ENCODE measurements at regions not wholly inside any gene's neighbourhood (a gene's known extent, or its start where the extent isn't known, plus 50 kb on each side); places are given as distances from the start of the nearest gene placed in this dataset.
A peak's percentile ranks its signal among the peaks of the same experiment; 100 is the strongest.

DNA sequence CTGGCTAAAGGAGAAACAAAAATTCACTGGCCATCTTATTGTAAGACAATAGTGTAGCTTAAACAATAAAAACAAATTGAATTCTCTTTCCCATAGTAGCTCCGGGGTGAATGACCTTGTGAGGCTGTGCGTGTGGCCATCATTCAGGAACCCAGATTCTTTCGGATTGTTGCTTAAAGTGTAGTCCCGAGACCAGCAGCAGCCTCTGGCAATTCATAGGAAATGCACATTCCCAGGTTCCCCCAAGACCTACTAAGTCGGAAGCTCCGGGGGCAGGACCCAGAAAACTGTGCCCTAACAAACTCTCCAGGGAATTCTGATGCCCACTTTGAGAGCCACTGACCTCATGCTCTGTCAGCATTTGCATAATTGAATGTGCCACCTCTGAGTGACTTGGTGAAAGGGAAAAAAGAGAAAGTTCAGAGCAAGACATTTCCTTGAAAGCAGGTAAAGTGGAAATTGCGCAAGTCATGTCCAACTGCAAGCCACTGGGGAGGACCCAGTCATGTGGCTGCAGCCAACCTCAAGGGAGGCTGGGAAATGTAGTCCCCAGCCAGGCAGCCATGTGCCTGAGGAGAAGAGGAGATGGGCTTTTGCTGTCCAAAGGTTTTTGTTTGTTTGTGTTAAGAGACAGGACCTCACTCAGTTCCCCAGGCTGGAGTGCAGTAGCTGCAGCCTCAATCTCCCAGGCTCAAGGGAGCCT is 50.7 kb upstream of the PNMA8B start:
- Mint-ChIP-seq H3K4me1 (ENCODE audit: low read depth) (peaks cover 4% of the 10 kb centered on the region), H3K9me3 (peaks cover 3 to 7% of the 10 kb centered on the region in 2 donors), H3K36me3 (ENCODE audit: insufficient read depth in 2 of 2) (peaks cover 5 to 12% of the 10 kb centered on the region in 2 donors), H3K27ac (no peak overlapping the region), H3K4me3 (peak overlapping the region in 1 of 2 donors; percentile 43), H3K27me3 (ENCODE audit: low read depth) (no peaks in the 10 kb centered on the region)
- peak; percentile 58 to 72 for ATAC-seq (replicated peaks in 1 of 2)
- peak in 1 of 2 donors; percentile 28 for DNase-seq

DNA sequence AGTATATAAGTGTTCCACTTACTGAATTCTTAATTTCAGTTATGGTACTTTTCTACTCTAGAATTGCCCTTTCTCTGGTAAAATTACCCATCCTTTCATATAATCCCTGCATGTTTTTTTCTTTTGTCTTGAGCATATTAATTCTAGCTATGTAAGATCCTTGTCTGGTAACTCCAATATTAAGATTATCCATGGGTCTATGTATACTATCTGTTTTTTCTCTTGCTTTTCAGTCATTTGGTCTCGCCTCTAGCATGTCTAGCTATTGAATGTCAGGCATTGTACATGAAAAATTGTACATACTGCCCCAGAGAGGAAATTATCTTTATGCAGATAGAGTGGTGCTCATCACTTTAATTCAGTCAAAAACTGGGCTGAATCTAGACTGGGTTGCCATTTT is 50.4 kb upstream of the CALM3 start:
- peaks cover 4% of the 10 kb centered on the region for H3K4me1 Mint-ChIP-seq (ENCODE audit: low read depth)
- H3K9me3 Mint-ChIP-seq = peaks cover 6 to 10% of the 10 kb centered on the region in 2 donors
- H3K4me3 Mint-ChIP-seq = no peak overlapping the region
- peaks cover 8 to 21% of the 10 kb centered on the region in 2 donors for H3K36me3 Mint-ChIP-seq (ENCODE audit: insufficient read depth in 2 of 2)
- no peak for DNase-seq
- peaks cover 11% of the 10 kb centered on the region for H3K27me3 Mint-ChIP-seq (ENCODE audit: low read depth)
- H3K27ac Mint-ChIP-seq = no peak overlapping the region
- no peak for ATAC-seq (replicated peaks in 1 of 2)

DNA sequence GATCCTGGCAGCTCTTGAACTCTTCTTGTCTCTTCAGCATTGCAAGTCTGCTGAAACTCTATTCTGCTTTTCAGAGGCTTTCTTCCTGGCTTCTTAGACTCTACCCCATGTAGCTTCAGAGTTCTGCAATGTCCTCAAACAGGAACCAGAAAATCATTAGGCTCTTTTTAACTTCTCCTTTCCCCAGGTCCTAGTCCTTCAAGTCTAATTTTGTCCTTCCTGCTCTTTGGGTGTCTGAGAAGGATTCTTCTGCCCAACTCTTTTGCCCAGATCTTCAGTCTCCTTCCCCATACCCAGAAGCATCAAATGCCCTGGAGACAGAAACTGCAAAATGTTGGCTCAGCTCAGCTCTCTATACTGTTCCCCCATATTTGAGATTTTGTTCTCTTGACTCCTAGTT is 50.0 kb upstream of the CALM3 start:
- H3K27ac Mint-ChIP-seq = no peak overlapping the region
- H3K4me1 Mint-ChIP-seq (ENCODE audit: low read depth) = peaks cover 3% of the 10 kb centered on the region
- peaks cover 14% of the 10 kb centered on the region for H3K27me3 Mint-ChIP-seq (ENCODE audit: low read depth)
- DNase-seq (no peak), ATAC-seq (replicated peaks in 1 of 2) (no peak)
- H3K36me3 Mint-ChIP-seq (ENCODE audit: insufficient read depth in 2 of 2) = peaks cover 9 to 21% of the 10 kb centered on the region in 2 donors
- H3K4me3 Mint-ChIP-seq = no peak overlapping the region
- peaks cover 7 to 10% of the 10 kb centered on the region in 2 donors for H3K9me3 Mint-ChIP-seq

Measured in activated T-cell treated with anti-CD3 and anti-CD28 coated beads, Interleukin-2, amount 50 U/mL, for 72 hours (primary cell).